Caco-2 (cell line): ENCODE measurements at regions not wholly inside any gene's neighbourhood (a gene's known extent, or its start where the extent isn't known, plus 50 kb on each side); places are given as distances from the start of the nearest gene placed in this dataset.

Source experiments
- BruUV-seq: library from RNA; stranded (reverse); fragments of 400-500 nt; replicated peaks from 2 replicates; lab custom pipeline; 2021; lab: Mats Ljungman, UMichigan
- CTCF ChIA-PET: fragments of 300-600 bp; sonication (Branson Sonifier 250); formaldehyde crosslinking; loops from one replicate; lab custom pipeline; 2022; ENCODE audit warnings: antibody characterized with exemption; lab: Charles Lee
- POLR2A ChIA-PET: fragments of 300-600 bp; sonication (Branson Sonifier 250); formaldehyde crosslinking; loops from one replicate; lab custom pipeline; 2022; ENCODE audit warnings: antibody characterized with exemption; lab: Charles Lee
- DNase-seq, 2 experiments: peaks; one replicate each; pipeline versions ENCODE4 v3.0.0 to v3.0.0-alpha.2; 2020 to 2022
- H3K27me3 ChIP-seq: replicated peaks from 2 replicates; pipeline ENCODE4 v1.6.0; 2011; ENCODE audit warnings: low read length; ENCODE audit not compliant: control insufficient read depth, insufficient read depth
- H3K36me3 ChIP-seq: 2 replicates; pipeline ENCODE4 v1.5.1; 2011; ENCODE audit warnings: low read length; ENCODE audit not compliant: control insufficient read depth, insufficient read depth
- H3K4me1 ChIP-seq: fragments of 250-450 bp; sonication (Bioruptor Pico); 2 replicates; pipeline ENCODE4 v1.5.1; 2020; ENCODE audit warnings: mild to moderate bottlenecking
- H3K4me3 ChIP-seq: 2 replicates; pipeline ENCODE4 v1.5.1; 2011; ENCODE audit warnings: low read depth, mild to moderate bottlenecking, control low read depth, low read length
- H3K9me3 ChIP-seq: fragments of 250-450 bp; sonication (Bioruptor Pico); 2 replicates; pipeline ENCODE4 v1.5.1; 2020; ENCODE audit warnings: mild to moderate bottlenecking, moderate library complexity
- H3K27ac Mint-ChIP-seq: one replicate; pipeline ENCODE4 v1.8.0; 2022; ENCODE audit warnings: mixed read lengths; ENCODE audit not compliant: unreplicated experiment
- H3K27me3 Mint-ChIP-seq: one replicate; pipeline ENCODE4 v1.8.0; 2022; ENCODE audit warnings: mixed read lengths; ENCODE audit not compliant: insufficient read depth, unreplicated experiment
- H3K36me3 Mint-ChIP-seq: one replicate; pipeline ENCODE4 v1.8.0; 2022; ENCODE audit warnings: mild to moderate bottlenecking, mixed read lengths; ENCODE audit not compliant: insufficient read depth, unreplicated experiment
- H3K4me1 Mint-ChIP-seq: one replicate; pipeline ENCODE4 v1.8.0; 2022; ENCODE audit warnings: low read depth, mixed read lengths; ENCODE audit not compliant: unreplicated experiment
- H3K4me3 Mint-ChIP-seq: one replicate; pipeline ENCODE4 v1.8.0; 2022; ENCODE audit warnings: mild to moderate bottlenecking, moderate library complexity, mixed read lengths; ENCODE audit not compliant: unreplicated experiment
- H3K9me3 Mint-ChIP-seq: one replicate; pipeline ENCODE4 v1.8.0; 2022; ENCODE audit warnings: mixed read lengths; ENCODE audit not compliant: unreplicated experiment
- intact Hi-C: fragments of 100-400 bp; cut with micrococcal nuclease; formaldehyde crosslinking; loops from one replicate; pipeline ENCODE4 v1.10.0; 2022; ENCODE audit not compliant: unreplicated experiment
- TF ChIP-seq, protein P1 (sequence below), 2 experiments: fragments of 200-600 bp in 1 of 2; IDR thresholded peaks; 1 replicate in 1 of 2; 2 replicates in 1 of 2; pipeline versions ENCODE4 v1.5.1 to v1.8.0; 2011 to 2022; ENCODE audit warnings: antibody characterized with exemption in 1 of 2, control low read depth in 1 of 2, inconsistent platforms in 1 of 2, low read depth in 1 of 2, low read length in 1 of 2, mild to moderate bottlenecking in 1 of 2, moderate library complexity in 1 of 2; ENCODE audit not compliant: insufficient read depth in 1 of 2, severe bottlenecking in 1 of 2, unreplicated experiment in 1 of 2

DNA sequence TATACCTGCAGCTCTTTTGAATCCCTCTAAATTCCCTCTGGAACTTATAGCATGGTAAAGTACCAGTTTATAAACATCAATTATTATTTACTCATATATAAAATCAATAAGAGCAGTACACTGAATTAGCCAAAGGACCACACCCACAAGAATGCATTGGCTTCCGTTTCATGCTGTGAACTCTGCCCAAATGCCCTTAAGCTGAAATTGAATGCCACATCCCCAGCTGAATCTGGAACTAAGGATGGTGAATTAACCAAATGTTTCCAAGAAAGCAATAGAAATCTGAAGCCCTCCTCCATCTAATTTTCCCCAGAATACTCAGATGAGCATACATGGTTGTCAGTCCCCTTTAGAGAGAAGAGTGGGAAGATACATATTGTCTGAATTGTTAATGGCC, 436.4 kb upstream of the FTMT start:
- intact Hi-C loops: no loop called here
- BruUV-seq: no TSS peak
- Mint-ChIP-seq H3K27me3 (no peaks in the 10 kb centered on the region), H3K27ac (no peak overlapping the region), H3K9me3 (no peaks in the 10 kb centered on the region), H3K36me3 (no peaks in the 10 kb centered on the region), H3K4me1 (no peaks in the 10 kb centered on the region), H3K4me3 (no peak overlapping the region)
- ChIA-PET POLR2A (no interaction called here), CTCF (no interaction called here)
- DNase-seq: no peak
- Histone ChIP-seq H3K9me3 (no peaks in the 10 kb centered on the region), H3K4me3 (no peak overlapping the region), H3K4me1 (no peaks in the 10 kb centered on the region), H3K27me3 (no peaks in the 10 kb centered on the region), H3K36me3 (no peaks in the 10 kb centered on the region)
- TF ChIP-seq, protein P1, sequence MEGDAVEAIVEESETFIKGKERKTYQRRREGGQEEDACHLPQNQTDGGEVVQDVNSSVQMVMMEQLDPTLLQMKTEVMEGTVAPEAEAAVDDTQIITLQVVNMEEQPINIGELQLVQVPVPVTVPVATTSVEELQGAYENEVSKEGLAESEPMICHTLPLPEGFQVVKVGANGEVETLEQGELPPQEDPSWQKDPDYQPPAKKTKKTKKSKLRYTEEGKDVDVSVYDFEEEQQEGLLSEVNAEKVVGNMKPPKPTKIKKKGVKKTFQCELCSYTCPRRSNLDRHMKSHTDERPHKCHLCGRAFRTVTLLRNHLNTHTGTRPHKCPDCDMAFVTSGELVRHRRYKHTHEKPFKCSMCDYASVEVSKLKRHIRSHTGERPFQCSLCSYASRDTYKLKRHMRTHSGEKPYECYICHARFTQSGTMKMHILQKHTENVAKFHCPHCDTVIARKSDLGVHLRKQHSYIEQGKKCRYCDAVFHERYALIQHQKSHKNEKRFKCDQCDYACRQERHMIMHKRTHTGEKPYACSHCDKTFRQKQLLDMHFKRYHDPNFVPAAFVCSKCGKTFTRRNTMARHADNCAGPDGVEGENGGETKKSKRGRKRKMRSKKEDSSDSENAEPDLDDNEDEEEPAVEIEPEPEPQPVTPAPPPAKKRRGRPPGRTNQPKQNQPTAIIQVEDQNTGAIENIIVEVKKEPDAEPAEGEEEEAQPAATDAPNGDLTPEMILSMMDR (IDR thresholded peaks at IDR 0.05; ENCODE audit: insufficient read depth in 1 of 2, low read depth in 1 of 2, low read length in 1 of 2, severe bottlenecking in 1 of 2, unreplicated experiment in 1 of 2): no peak

DNA sequence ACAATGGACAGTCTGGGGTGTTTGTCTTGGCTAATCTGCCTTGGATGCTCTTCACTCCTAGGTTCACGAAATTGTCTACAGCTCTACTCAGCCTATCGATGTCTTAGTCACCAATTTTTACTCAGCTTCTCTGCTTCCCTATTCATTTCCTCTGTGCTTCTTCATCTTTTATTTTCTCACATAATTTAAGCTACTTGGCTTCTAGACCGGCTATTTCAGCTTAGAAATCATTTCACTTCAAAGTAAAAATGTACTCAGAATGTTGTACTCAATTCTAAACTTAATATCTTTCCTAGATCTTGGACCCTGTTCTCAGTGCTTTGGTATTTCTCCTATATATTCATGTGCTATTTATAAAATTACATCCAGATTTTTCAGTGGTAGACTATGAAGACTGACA, 430.0 kb upstream of the FTMT start:
- Histone ChIP-seq H3K27me3 (no peaks in the 10 kb centered on the region), H3K36me3 (no peaks in the 10 kb centered on the region), H3K9me3 (no peaks in the 10 kb centered on the region), H3K4me3 (no peak overlapping the region), H3K4me1 (no peaks in the 10 kb centered on the region)
- Mint-ChIP-seq H3K4me3 (no peak overlapping the region), H3K27me3 (no peaks in the 10 kb centered on the region), H3K27ac (no peak overlapping the region), H3K36me3 (no peaks in the 10 kb centered on the region), H3K4me1 (no peaks in the 10 kb centered on the region), H3K9me3 (no peaks in the 10 kb centered on the region)
- ChIA-PET POLR2A (no interaction called here), CTCF (no interaction called here)
- intact Hi-C loops: no loop called here
- TF ChIP-seq, protein P1 (IDR thresholded peaks at IDR 0.05; ENCODE audit: insufficient read depth in 1 of 2, low read depth in 1 of 2, low read length in 1 of 2, severe bottlenecking in 1 of 2, unreplicated experiment in 1 of 2): no peak
- no TSS peak for BruUV-seq
- no peak for DNase-seq

DNA sequence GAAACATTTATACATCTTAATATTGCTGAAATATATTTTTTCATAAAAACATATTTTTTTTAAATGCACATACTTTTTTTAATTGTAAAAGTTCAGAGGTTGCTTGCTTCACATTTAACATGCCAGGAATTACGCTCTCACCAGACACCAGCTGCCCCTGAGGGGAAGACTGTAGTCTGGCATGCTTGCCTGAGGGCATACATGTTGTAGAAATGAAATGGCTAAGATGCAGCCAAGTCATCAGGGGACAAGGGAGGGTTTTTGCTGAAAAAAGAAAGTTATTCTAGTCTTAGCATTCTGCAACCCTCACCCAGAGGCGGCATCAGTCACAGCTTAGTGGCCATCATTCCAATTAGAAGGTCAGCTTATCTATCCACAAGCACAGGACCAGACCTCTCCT, 426.7 kb upstream of the FTMT start:
- Mint-ChIP-seq H3K4me1 (no peaks in the 10 kb centered on the region), H3K36me3 (no peaks in the 10 kb centered on the region), H3K4me3 (no peak overlapping the region), H3K27me3 (no peaks in the 10 kb centered on the region), H3K27ac (no peak overlapping the region), H3K9me3 (no peaks in the 10 kb centered on the region)
- Histone ChIP-seq H3K27me3 (no peaks in the 10 kb centered on the region), H3K4me3 (no peak overlapping the region), H3K4me1 (no peaks in the 10 kb centered on the region), H3K36me3 (no peaks in the 10 kb centered on the region), H3K9me3 (no peaks in the 10 kb centered on the region)
- no TSS peak for BruUV-seq
- ChIA-PET POLR2A (no interaction called here), CTCF (no interaction called here)
- no peak for DNase-seq
- intact Hi-C loops: no loop called here
- TF ChIP-seq, protein P1 (IDR thresholded peaks at IDR 0.05; ENCODE audit: insufficient read depth in 1 of 2, low read depth in 1 of 2, low read length in 1 of 2, severe bottlenecking in 1 of 2, unreplicated experiment in 1 of 2): no peak
